Ectodermal cell (in vitro differentiated cells): ENCODE measurements at regions not wholly inside any gene's neighbourhood (a gene's known extent, or its start where the extent isn't known, plus 50 kb on each side); places are given as distances from the start of the nearest gene placed in this dataset.

Experiments
- H3K27ac ChIP-seq: 2 replicates; pipeline ENCODE4 v1.7.0; 2013; ENCODE audit warnings: mild to moderate bottlenecking, low read depth, low read length; ENCODE audit not compliant: insufficient read depth, poor library complexity, severe bottlenecking
- H3K27me3 ChIP-seq: 2 replicates; pipeline ENCODE4 v1.7.0; 2013; ENCODE audit warnings: mild to moderate bottlenecking, low read length; ENCODE audit not compliant: insufficient read depth, control insufficient read depth, poor library complexity, severe bottlenecking
- H3K36me3 ChIP-seq: one replicate; pipeline ENCODE4 v1.7.0; 2013; ENCODE audit warnings: low read length; ENCODE audit not compliant: control insufficient read depth, insufficient read depth
- H3K4me1 ChIP-seq: one replicate; pipeline ENCODE4 v1.7.0; 2013; ENCODE audit warnings: low read length; ENCODE audit not compliant: control insufficient read depth, insufficient read depth
- H3K4me3 ChIP-seq: 2 replicates; pipeline ENCODE4 v1.7.0; 2013; ENCODE audit warnings: low read depth, low read length, control low read depth; ENCODE audit not compliant: insufficient read depth
- H3K9me3 ChIP-seq: 2 replicates; pipeline ENCODE4 v1.7.0; 2013; ENCODE audit warnings: mild to moderate bottlenecking, low read length, moderate library complexity; ENCODE audit not compliant: control insufficient read depth
- WGBS, 2 experiments: methylation state at CpG; one replicate each; pipeline ENCODE4 v1.1.7; 2013; ENCODE audit warnings: missing lambda C conversion rate in 2 of 2; 5-methylcytosine and 5-hydroxymethylcytosine counted together

DNA sequence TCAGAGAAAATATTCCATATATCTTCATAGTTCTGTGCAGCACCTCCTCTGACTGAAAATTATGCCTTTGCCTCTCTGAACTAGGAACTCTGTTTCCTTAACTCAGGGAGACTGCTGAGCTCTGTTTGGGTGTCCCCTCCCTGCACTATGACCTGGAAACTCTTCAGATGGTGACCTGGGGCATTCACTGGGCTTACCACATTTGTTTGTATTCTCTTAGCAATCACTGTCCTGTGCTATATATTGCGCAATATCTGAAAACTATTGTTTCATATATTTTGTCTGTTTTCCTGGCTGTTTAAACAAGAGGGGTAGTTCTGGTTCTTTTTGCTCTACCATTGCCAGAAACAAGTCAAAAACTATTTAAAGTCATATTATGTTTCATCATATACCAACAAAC lies 181.8 kb upstream of the KIAA1217 start:
- 100% methylated on average over 1 of the region's 1 CpG; no CpG with 5 or more reads in 1 of the 2 experiments for WGBS, 2 experiments
- no peak overlapping the region for H3K4me3 ChIP-seq
- H3K9me3 ChIP-seq = no peaks in the 10 kb centered on the region
- no peaks in the 10 kb centered on the region for H3K36me3 ChIP-seq
- H3K4me1 ChIP-seq = no peaks in the 10 kb centered on the region
- no peak overlapping the region for H3K27ac ChIP-seq
- no peaks in the 10 kb centered on the region for H3K27me3 ChIP-seq

DNA sequence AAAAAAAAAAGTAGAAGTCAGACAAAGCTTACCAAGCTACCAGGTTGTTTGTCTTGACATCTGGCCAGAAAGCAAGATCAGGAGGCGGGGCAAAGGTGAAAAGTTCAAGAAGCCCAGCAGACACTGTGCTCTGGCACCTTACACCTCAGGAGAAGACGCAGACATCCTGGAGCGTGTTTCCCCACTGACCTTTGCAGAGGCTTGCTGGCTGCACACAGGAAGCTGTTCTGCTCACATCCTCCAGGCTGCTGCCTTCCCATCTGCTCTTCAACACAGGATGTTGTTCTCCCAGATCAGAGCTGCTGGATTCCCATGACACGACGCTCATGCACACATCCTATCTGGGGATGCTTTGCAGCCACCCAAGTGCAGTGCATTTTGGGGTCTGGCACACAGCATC lies 174.4 kb upstream of the KIAA1217 start:
- Histone ChIP-seq H3K4me1 (no peaks in the 10 kb centered on the region), H3K27me3 (no peaks in the 10 kb centered on the region), H3K9me3 (no peaks in the 10 kb centered on the region), H3K27ac (no peak overlapping the region), H3K4me3 (no peak overlapping the region), H3K36me3 (no peaks in the 10 kb centered on the region)
- WGBS, 2 experiments = 93 to 96% methylated on average over 5 of the region's 5 CpGs

- WGBS, 2 experiments = 91 to 94% methylated on average over 4 of the region's 4 CpGs
Measured at GRCh38 chr10:24035761-24036160, 173.2 kb upstream of the KIAA1217 start.

DNA sequence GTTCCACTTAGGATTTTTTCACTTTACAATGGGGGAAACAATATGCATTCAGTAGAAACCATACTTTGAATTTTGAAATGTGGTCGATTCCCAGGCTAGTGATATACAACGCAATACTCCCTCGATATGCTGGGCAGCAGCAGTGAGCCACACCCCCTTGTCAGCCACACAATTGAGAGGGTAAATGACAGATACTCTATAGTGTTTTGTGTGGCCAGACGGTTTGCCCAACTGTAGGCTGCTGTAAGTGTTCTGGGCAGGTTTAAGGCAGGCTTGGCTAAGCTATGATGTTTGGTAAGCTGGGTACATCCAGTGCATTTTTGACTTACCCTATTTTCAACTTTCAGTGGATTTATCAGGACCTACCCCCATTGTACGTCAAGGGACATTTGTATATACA lies 169.6 kb upstream of the KIAA1217 start:
- no peaks in the 10 kb centered on the region for H3K36me3 ChIP-seq
- H3K4me3 ChIP-seq = no peak overlapping the region
- H3K4me1 ChIP-seq = no peaks in the 10 kb centered on the region
- WGBS, 2 experiments = 81% methylated on average over 4 of the region's 5 CpGs
- H3K9me3 ChIP-seq = no peaks in the 10 kb centered on the region
- H3K27me3 ChIP-seq = no peaks in the 10 kb centered on the region
- H3K27ac ChIP-seq = no peak overlapping the region

More at GRCh38 chr10:24035761-24036160, 173.2 kb upstream of the KIAA1217 start:
- no peak overlapping the region for H3K27ac ChIP-seq
- H3K4me1 ChIP-seq = no peaks in the 10 kb centered on the region
- H3K4me3 ChIP-seq = no peak overlapping the region
- H3K27me3 ChIP-seq = no peaks in the 10 kb centered on the region
- no peaks in the 10 kb centered on the region for H3K9me3 ChIP-seq
- H3K36me3 ChIP-seq = no peaks in the 10 kb centered on the region

DNA sequence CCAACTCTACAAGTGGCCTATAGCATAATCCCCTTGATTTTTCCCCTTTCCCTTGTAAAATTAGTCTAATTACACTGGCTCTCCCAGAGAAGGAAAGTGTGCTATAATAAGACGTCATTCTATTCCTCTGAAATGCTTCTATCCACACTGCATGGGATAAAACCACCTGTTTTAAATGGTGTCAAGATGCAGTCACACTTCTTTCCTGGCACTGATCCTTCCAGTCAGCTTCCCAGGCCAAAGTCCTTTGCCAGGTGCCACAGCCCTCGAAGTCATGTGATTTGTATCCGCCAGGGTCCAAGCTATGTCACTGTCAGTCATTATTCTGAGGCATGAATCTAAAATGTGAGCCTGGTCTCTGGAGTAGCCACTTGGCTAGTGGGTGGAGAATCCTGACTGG lies 169.0 kb upstream of the KIAA1217 start:
- H3K27ac ChIP-seq = no peak overlapping the region
- H3K27me3 ChIP-seq = no peaks in the 10 kb centered on the region
- H3K36me3 ChIP-seq = no peaks in the 10 kb centered on the region
- no peaks in the 10 kb centered on the region for H3K4me1 ChIP-seq
- no peaks in the 10 kb centered on the region for H3K9me3 ChIP-seq
- 94 to 95% methylated on average over 3 of the region's 3 CpGs for WGBS, 2 experiments
- H3K4me3 ChIP-seq = no peak overlapping the region

GRCh38 chr10:24041034-24041433 lies 167.9 kb upstream of the KIAA1217 start:
- Histone ChIP-seq H3K4me1 (no peaks in the 10 kb centered on the region), H3K27me3 (no peaks in the 10 kb centered on the region), H3K27ac (no peak overlapping the region), H3K4me3 (no peak overlapping the region), H3K36me3 (no peaks in the 10 kb centered on the region), H3K9me3 (no peaks in the 10 kb centered on the region)
- 95 to 97% methylated on average over 2 to 3 of the region's 3 CpGs for WGBS, 2 experiments

DNA sequence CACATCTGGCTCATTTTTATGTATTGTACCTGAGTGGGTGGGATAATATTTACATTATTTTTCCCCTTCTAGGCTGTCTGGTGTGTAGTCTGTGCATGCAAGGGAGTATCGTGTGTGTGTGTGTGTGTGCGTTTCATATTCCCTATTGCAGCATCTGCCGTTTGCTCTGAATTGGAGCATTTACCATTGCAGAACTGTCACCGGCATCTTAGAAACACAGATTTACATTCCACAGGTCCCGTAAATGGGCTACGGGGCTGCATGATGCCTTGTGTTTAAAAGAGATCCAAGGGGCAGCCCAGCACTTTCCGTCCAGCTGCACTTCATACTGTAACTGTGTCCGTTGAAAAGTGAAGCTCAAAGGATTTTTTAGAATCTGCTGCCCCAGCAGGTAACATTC lies 167.1 kb upstream of the KIAA1217 start:
- Histone ChIP-seq H3K4me3 (no peak overlapping the region), H3K27ac (no peak overlapping the region), H3K4me1 (no peaks in the 10 kb centered on the region), H3K27me3 (no peaks in the 10 kb centered on the region), H3K36me3 (no peaks in the 10 kb centered on the region), H3K9me3 (no peaks in the 10 kb centered on the region)
- WGBS, 2 experiments = 87 to 91% methylated on average over 8 of the region's 8 CpGs

DNA sequence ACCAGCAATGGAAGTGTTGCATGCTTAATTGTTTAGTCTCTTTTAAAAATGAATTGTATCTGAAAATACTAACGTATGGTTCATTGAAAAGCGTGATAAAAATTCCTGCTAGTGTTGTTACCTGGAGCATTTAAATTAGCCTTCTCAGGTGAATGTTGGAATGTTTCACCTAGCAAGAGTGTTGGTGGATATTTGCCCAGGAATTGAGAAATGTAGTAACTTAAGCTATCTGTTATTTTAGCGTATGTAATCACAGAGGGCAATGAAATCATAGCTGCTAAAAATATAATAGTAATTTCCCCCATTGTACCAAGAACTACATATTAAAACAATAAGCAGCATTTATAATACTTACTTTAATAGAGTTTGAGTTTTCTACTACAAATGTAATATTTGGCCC lies 166.1 kb upstream of the KIAA1217 start:
- Histone ChIP-seq H3K9me3 (no peaks in the 10 kb centered on the region), H3K4me3 (no peak overlapping the region), H3K36me3 (no peaks in the 10 kb centered on the region), H3K27me3 (no peaks in the 10 kb centered on the region), H3K4me1 (no peaks in the 10 kb centered on the region), H3K27ac (no peak overlapping the region)
- 96 to 97% methylated on average over 3 of the region's 3 CpGs for WGBS, 2 experiments

GRCh38 chr10:24046060-24046459 lies 162.9 kb upstream of the KIAA1217 start:
- Histone ChIP-seq H3K27ac (no peak overlapping the region), H3K27me3 (no peaks in the 10 kb centered on the region), H3K36me3 (no peaks in the 10 kb centered on the region), H3K4me1 (no peaks in the 10 kb centered on the region), H3K9me3 (no peaks in the 10 kb centered on the region), H3K4me3 (no peak overlapping the region)
- WGBS, 2 experiments = 84% methylated on average over 2 of the region's 2 CpGs; no CpG with 5 or more reads in 1 of the 2 experiments

GRCh38 chr10:24047176-24047575 lies 161.8 kb upstream of the KIAA1217 start:
- no peaks in the 10 kb centered on the region for H3K4me1 ChIP-seq
- H3K27ac ChIP-seq = no peak overlapping the region
- no peak overlapping the region for H3K4me3 ChIP-seq
- H3K27me3 ChIP-seq = no peaks in the 10 kb centered on the region
- H3K36me3 ChIP-seq = no peaks in the 10 kb centered on the region
- 100% methylated on average over 1 of the region's 1 CpG for WGBS, 2 experiments
- no peaks in the 10 kb centered on the region for H3K9me3 ChIP-seq

GRCh38 chr10:24054421-24054820 lies 154.5 kb upstream of the KIAA1217 start:
- Histone ChIP-seq H3K4me1 (no peaks in the 10 kb centered on the region), H3K9me3 (no peaks in the 10 kb centered on the region), H3K4me3 (no peak overlapping the region), H3K27me3 (no peaks in the 10 kb centered on the region), H3K27ac (no peak overlapping the region), H3K36me3 (no peaks in the 10 kb centered on the region)
- 92 to 100% methylated on average over 1 of the region's 2 CpGs for WGBS, 2 experiments
